Gastroesophageal sphincter (tissue), 4 donors: ENCODE measurements at regions not wholly inside any gene's neighbourhood (a gene's known extent, or its start where the extent isn't known, plus 50 kb on each side); places are given as distances from the start of the nearest gene placed in this dataset.

Experiments
- ATAC-seq: fragments of 150-250 bp; one replicate; pipeline ENCODE4 v1.9.1; 2016; ENCODE audit warnings: mild to moderate bottlenecking, moderate library complexity
- H3K27ac ChIP-seq, 4 donors: fragments of 200-600 bp; sonication (generic) in 3 of 4; 1 replicate in 3 of 4; 2 replicates in 1 of 4; pipeline ENCODE4 v1.5.1; 2016 to 2019
- H3K27me3 ChIP-seq: fragments of 200-600 bp; sonication (generic); one replicate; pipeline ENCODE4 v1.5.1; 2019
- H3K36me3 ChIP-seq, 2 donors: fragments of 200-600 bp; sonication (generic); one replicate each; pipeline ENCODE4 v1.5.1; 2019; ENCODE audit warnings: control low read depth in 1 of 2
- H3K4me1 ChIP-seq, 3 donors: fragments of 200-600 bp; sonication (generic); 1 replicate in 2 of 3; 2 replicates in 1 of 3; pipeline ENCODE4 v1.5.1; 2016 to 2019; ENCODE audit warnings: control low read depth in 2 of 3
- H3K4me3 ChIP-seq, 2 donors: fragments of 200-600 bp; sonication (generic); one replicate each; pipeline ENCODE4 v1.5.1; 2019; ENCODE audit warnings: mild to moderate bottlenecking in 1 of 2, moderate library complexity in 1 of 2
- H3K9me3 ChIP-seq, 3 donors: fragments of 200-600 bp; sonication (generic); one replicate each; pipeline ENCODE4 v1.5.1; 2017 to 2019; ENCODE audit warnings: control low read depth in 2 of 3
- EP300 ChIP-seq: sonication (generic); formaldehyde crosslinking; IDR thresholded peaks from one replicate; pipeline ENCODE4 v1.6.1; 2017; ENCODE audit warnings: antibody characterized with exemption, mild to moderate bottlenecking
- POLR2A ChIP-seq, 2 donors: fragments of 450-650 bp; IDR thresholded peaks; one replicate each; pipeline ENCODE4 v1.6.1; 2017; ENCODE audit warnings: antibody characterized with exemption in 2 of 2, mild to moderate bottlenecking in 2 of 2, moderate library complexity in 1 of 2
- POLR2AphosphoS5 ChIP-seq: sonication (generic); formaldehyde crosslinking; IDR thresholded peaks from one replicate; pipeline ENCODE4 v1.6.1; 2017; ENCODE audit warnings: antibody characterized with exemption
- WGBS, 2 donors: methylation state at CpG; one replicate each; pipeline ENCODE4 v1.1.5; 2018; ENCODE audit warnings: low coverage in 1 of 2; 5-methylcytosine and 5-hydroxymethylcytosine counted together
- TF ChIP-seq, protein P1 (sequence below), 4 experiments: fragments of 200-600 bp in 2 of 4; fragments of 450-650 bp in 2 of 4; sonication (generic) in 1 of 4; IDR thresholded peaks; one replicate each; pipeline ENCODE4 v1.5.1; 2017 to 2019; ENCODE audit warnings: antibody characterized with exemption in 4 of 4, mild to moderate bottlenecking in 2 of 4, moderate library complexity in 2 of 4

DNA sequence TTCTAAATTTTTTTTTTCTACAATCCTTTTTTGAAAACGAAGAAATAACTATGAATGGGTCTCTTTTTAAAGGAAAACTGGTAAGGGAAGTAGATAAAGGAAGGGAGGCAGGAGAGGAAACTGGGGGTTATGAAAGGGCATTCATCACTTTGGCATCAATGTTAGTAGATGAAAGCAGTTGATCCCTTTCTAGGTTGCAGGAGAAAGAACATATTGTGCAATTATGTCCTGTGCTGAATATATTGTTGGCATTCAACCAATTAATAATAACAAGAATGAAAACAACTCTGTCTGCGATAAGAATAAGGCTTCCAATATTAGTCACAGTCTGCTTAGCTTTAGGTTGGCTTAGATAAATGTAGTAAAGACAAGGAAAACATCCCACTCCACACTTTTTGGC is 796.8 kb upstream of the KLHL1 start:
- TF ChIP-seq, protein P1, sequence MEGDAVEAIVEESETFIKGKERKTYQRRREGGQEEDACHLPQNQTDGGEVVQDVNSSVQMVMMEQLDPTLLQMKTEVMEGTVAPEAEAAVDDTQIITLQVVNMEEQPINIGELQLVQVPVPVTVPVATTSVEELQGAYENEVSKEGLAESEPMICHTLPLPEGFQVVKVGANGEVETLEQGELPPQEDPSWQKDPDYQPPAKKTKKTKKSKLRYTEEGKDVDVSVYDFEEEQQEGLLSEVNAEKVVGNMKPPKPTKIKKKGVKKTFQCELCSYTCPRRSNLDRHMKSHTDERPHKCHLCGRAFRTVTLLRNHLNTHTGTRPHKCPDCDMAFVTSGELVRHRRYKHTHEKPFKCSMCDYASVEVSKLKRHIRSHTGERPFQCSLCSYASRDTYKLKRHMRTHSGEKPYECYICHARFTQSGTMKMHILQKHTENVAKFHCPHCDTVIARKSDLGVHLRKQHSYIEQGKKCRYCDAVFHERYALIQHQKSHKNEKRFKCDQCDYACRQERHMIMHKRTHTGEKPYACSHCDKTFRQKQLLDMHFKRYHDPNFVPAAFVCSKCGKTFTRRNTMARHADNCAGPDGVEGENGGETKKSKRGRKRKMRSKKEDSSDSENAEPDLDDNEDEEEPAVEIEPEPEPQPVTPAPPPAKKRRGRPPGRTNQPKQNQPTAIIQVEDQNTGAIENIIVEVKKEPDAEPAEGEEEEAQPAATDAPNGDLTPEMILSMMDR (IDR thresholded peaks at IDR 0.05), result no peak
- TF ChIP-seq POLR2A (IDR thresholded peaks at IDR 0.05) (no peak), POLR2AphosphoS5 (no peak), EP300 (no peak)
- Histone ChIP-seq H3K36me3 (no peaks in the 10 kb centered on the region), H3K9me3 (no peaks in the 10 kb centered on the region), H3K27ac (no peak overlapping the region), H3K4me3 (no peak overlapping the region), H3K27me3 (no peaks in the 10 kb centered on the region), H3K4me1 (no peaks in the 10 kb centered on the region)
- ATAC-seq, result no peak
- 5 to 10% methylated on average over 2 of the region's 2 CpGs for WGBS, 2 donors

DNA sequence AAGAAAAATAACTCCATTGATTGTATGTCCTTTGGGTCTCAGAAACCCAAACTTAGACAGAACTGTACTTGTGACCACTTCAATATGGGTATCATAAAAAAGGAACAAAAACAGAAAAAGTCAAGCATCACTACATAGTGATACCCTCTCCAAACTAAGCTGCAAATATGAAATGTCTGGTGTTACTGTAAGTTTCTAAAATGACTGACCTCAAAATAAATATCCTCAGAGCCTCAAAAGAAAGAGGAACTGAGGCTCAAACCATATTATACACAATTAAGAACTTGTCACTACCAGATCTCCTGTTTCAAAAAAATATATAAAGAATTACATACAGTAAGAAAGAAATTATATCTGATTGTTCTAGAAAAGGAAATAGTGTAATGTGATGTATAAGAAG is 787.9 kb upstream of the KLHL1 start:
- H3K27me3 ChIP-seq, result no peaks in the 10 kb centered on the region
- no peaks in the 10 kb centered on the region for H3K9me3 ChIP-seq
- H3K4me3 ChIP-seq, result no peak overlapping the region
- no peak overlapping the region for H3K27ac ChIP-seq
- TF ChIP-seq, protein P1 (IDR thresholded peaks at IDR 0.05), result no peak
- TF ChIP-seq POLR2AphosphoS5, result no peak
- no peak for TF ChIP-seq POLR2A (IDR thresholded peaks at IDR 0.05)
- TF ChIP-seq EP300, result no peak
- no peak for ATAC-seq
- H3K4me1 ChIP-seq, result no peaks in the 10 kb centered on the region
- no peaks in the 10 kb centered on the region for H3K36me3 ChIP-seq

DNA sequence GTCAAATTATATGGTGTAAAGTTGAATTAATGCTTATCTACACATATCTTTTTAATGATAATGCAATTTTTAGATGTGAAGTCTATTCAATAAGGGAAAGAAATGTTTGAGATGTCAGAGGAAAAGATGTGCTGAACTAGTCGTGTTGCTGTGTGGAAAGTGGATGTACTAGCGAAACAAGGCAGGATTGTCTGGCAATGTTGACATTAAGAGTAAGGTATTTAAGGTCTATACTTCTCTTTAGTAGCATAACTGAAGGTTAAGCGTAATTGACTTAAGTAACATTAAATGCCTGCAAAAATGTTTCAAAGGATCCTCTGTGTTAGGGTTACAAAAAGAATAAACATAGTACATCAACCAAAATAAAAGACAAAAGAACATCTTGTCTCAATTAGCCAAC is 787.3 kb upstream of the KLHL1 start:
- Histone ChIP-seq H3K36me3 (no peaks in the 10 kb centered on the region), H3K27ac (no peak overlapping the region), H3K4me3 (no peak overlapping the region), H3K9me3 (no peaks in the 10 kb centered on the region), H3K27me3 (no peaks in the 10 kb centered on the region), H3K4me1 (no peaks in the 10 kb centered on the region)
- WGBS, 2 donors, result 74 to 83% methylated on average over 3 of the region's 3 CpGs
- ATAC-seq, result no peak
- TF ChIP-seq POLR2A (IDR thresholded peaks at IDR 0.05) (no peak), EP300 (no peak), POLR2AphosphoS5 (no peak)

DNA sequence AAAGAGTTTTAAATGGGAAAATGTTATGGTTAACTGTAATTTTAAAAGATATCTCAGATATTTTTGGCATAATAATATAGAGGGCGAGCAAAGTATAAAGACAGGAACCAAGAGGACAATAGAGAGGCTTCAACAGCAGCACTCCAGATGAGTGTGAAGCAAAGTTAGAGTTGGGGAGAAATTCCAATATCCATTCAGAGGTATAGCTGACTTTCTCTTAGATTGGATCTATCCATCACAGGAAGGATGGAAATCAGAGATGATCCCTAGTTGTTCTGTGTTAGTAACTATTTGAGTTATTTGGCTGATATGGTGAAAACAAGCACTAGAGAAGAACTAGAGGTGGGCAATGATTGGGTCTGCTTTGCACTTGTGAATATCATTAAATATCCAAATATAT is 786.0 kb upstream of the KLHL1 start:
- 68 to 89% methylated on average over 1 of the region's 1 CpG for WGBS, 2 donors
- Histone ChIP-seq H3K27ac (no peak overlapping the region), H3K4me1 (no peaks in the 10 kb centered on the region), H3K27me3 (no peaks in the 10 kb centered on the region), H3K4me3 (no peak overlapping the region), H3K9me3 (no peaks in the 10 kb centered on the region), H3K36me3 (no peaks in the 10 kb centered on the region)
- TF ChIP-seq POLR2A (IDR thresholded peaks at IDR 0.05) (no peak), EP300 (no peak), POLR2AphosphoS5 (no peak)
- TF ChIP-seq, protein P1 (IDR thresholded peaks at IDR 0.05), result no peak
- ATAC-seq, result no peak

DNA sequence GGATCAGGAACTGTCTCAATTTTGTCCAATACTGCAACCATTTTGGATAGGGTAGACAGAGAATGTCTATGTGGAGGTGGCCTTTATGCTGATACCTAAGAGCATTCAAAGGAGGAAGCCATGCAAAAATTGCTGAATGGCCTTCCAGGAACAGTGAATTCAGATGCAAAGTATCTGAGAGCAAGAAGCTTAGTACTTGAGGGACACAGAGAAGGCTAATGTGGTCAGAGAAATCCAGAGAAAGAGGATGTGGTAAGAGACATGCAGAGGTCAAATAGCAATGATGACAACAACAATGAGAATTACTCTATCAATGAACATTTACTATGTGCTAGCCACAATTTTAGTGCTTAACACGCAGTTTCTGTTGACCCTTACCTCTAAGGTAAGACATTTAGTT is 785.6 kb upstream of the KLHL1 start:
- no peak overlapping the region for H3K4me3 ChIP-seq
- no peaks in the 10 kb centered on the region for H3K27me3 ChIP-seq
- TF ChIP-seq POLR2AphosphoS5 (no peak), EP300 (no peak), POLR2A (IDR thresholded peaks at IDR 0.05) (no peak)
- TF ChIP-seq, protein P1 (IDR thresholded peaks at IDR 0.05), result no peak
- H3K4me1 ChIP-seq, result no peaks in the 10 kb centered on the region
- H3K9me3 ChIP-seq, result no peaks in the 10 kb centered on the region
- no peak for ATAC-seq
- H3K36me3 ChIP-seq, result no peaks in the 10 kb centered on the region
- H3K27ac ChIP-seq, result no peak overlapping the region
- 63 to 70% methylated on average over 1 of the region's 1 CpG for WGBS, 2 donors

DNA sequence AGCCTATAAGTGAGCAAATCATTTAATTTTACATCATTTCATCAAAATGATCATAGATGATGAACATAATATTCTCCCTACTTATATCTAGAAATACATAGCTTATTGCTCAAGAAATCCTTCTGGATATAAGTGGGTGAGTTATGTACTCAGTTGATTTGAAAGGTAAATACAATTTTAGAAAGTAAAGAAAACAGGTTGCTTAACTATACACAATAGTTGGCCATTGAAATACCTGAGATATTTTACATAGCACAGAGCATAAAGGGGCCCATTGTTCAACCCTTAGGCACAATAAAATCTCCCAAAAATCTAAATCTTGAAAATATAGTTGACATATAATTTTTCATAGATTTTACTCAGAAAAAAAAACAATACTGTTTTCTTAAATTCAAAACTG is 782.0 kb upstream of the KLHL1 start:
- no peaks in the 10 kb centered on the region for H3K4me1 ChIP-seq
- H3K36me3 ChIP-seq, result no peaks in the 10 kb centered on the region
- TF ChIP-seq, protein P1 (IDR thresholded peaks at IDR 0.05), result no peak
- TF ChIP-seq POLR2A (IDR thresholded peaks at IDR 0.05) (no peak), POLR2AphosphoS5 (no peak), EP300 (no peak)
- no peak overlapping the region for H3K4me3 ChIP-seq
- no peaks in the 10 kb centered on the region for H3K9me3 ChIP-seq
- no peaks in the 10 kb centered on the region for H3K27me3 ChIP-seq
- no peak overlapping the region for H3K27ac ChIP-seq
- no peak for ATAC-seq
